HT-29 (cell line): ENCODE measurements at regions not wholly inside any gene's neighbourhood (a gene's known extent, or its start where the extent isn't known, plus 50 kb on each side); places are given as distances from the start of the nearest gene placed in this dataset.
A peak's percentile ranks its signal among the peaks of the same experiment; 100 is the strongest.

Source experiments
- DNase-seq: peaks from one replicate; pipeline ENCODE4 v3.0.0-alpha.2; 2015; ENCODE audit warnings: low spot score

- no peak for DNase-seq
Measured at GRCh38 chr4:129167640-129168260, 71.8 kb downstream of the C4orf33 start.

GRCh38 chr4:129172181-129172580 lies 76.2 kb downstream of the C4orf33 start:
- no peak for DNase-seq

GRCh38 chr4:129176864-129177263 lies 80.9 kb downstream of the C4orf33 start:
- no peak for DNase-seq

- no peak for DNase-seq
Measured at GRCh38 chr4:129179276-129179675, 83.3 kb downstream of the C4orf33 start.

GRCh38 chr4:129189630-129190029 lies 93.7 kb downstream of the C4orf33 start:
- no peak for DNase-seq

- no peak for DNase-seq
Measured at GRCh38 chr4:129193357-129194100, 97.6 kb downstream of the C4orf33 start.

- no peak for DNase-seq
Measured at GRCh38 chr4:129208481-129208880, 112.5 kb downstream of the C4orf33 start.

GRCh38 chr4:129213692-129214091 lies 117.7 kb downstream of the C4orf33 start:
- DNase-seq: no peak

- peak; percentile 59 for DNase-seq
Measured at GRCh38 chr4:129218360-129218759, 122.4 kb downstream of the C4orf33 start.

- DNase-seq: no peak
Measured at GRCh38 chr4:129218897-129219296, 122.9 kb downstream of the C4orf33 start.

- DNase-seq: no peak
Measured at GRCh38 chr4:129220254-129220653, 124.3 kb downstream of the C4orf33 start.

GRCh38 chr4:129223945-129224344 lies 128.0 kb downstream of the C4orf33 start:
- DNase-seq: no peak

GRCh38 chr4:129230846-129231245 lies 134.9 kb downstream of the C4orf33 start:
- DNase-seq: no peak

- DNase-seq: no peak
Measured at GRCh38 chr4:129231945-129232588, 136.1 kb downstream of the C4orf33 start.

GRCh38 chr4:129232589-129233337 lies 136.8 kb downstream of the C4orf33 start:
- DNase-seq: no peak

- no peak for DNase-seq
Measured at GRCh38 chr4:129233691-129234090, 137.7 kb downstream of the C4orf33 start.

- no peak for DNase-seq
Measured at GRCh38 chr4:129236351-129236750, 140.4 kb downstream of the C4orf33 start.

- DNase-seq: no peak
Measured at GRCh38 chr4:129239088-129239487, 143.1 kb downstream of the C4orf33 start.

GRCh38 chr4:129240816-129241215 lies 144.9 kb downstream of the C4orf33 start:
- peak; percentile 19 for DNase-seq

- no peak for DNase-seq
Measured at GRCh38 chr4:129246145-129246544, 150.2 kb downstream of the C4orf33 start.

GRCh38 chr4:129246910-129247461 lies 151.0 kb downstream of the C4orf33 start:
- peak; percentile 27 for DNase-seq

- DNase-seq: no peak
Measured at GRCh38 chr4:129248621-129249020, 152.7 kb downstream of the C4orf33 start.
